ENCODE measurements at regions not wholly inside any gene's neighbourhood (a gene's known extent, or its start where the extent isn't known, plus 50 kb on each side); places are given as distances from the start of the nearest gene placed in this dataset.

DNA sequence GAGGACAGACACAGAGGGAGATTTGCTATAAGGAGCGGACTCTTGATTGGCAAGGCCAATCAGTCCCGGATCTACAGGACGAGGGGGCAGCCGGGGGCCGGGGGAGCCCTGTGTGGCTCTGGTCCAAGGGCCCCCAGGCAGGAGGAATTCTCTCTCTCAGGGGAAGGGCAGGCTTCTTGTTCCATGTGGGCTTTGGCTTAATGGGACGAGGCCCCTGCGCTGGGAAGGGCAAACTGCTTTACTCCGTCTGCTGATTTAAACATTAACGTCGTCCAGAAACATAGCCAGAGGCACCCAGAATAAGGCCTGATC, 75.9 kb downstream of the TMEM18 start:
- Histone ChIP-seq H2AFZ (ENCODE audit: control insufficient read depth, low read depth, low read length) (no peak overlapping the region), H3K27ac (ENCODE audit: control insufficient read depth, insufficient read depth) (no peak overlapping the region), H3K4me3 (no peak overlapping the region), H3K79me2 (ENCODE audit: control insufficient read depth, insufficient read depth, low read length) (no peaks in the 10 kb centered on the region), H3K27me3 (replicated peaks in 1 of 2; ENCODE audit: control insufficient read depth in 2 of 2, insufficient read depth in 2 of 2, low read length in 1 of 2) (no peaks in the 10 kb centered on the region), H3K4me1 (ENCODE audit: control insufficient read depth, insufficient read depth, low read length) (no peaks in the 10 kb centered on the region), H3K36me3 (ENCODE audit: control insufficient read depth in 2 of 2, insufficient read depth in 2 of 2, low read length in 1 of 2) (no peaks in the 10 kb centered on the region), H4K20me1 (ENCODE audit: control insufficient read depth, insufficient read depth) (no peaks in the 10 kb centered on the region), H3K4me2 (ENCODE audit: control insufficient read depth, insufficient read depth) (no peak overlapping the region), H3K9me3 (replicated peaks; ENCODE audit: control insufficient read depth, insufficient read depth, low read length) (no peaks in the 10 kb centered on the region; the same call in 2 of the 3 replicates), H3K9ac (ENCODE audit: control insufficient read depth, insufficient read depth, low read length) (no peak overlapping the region)
- intact Hi-C loops (cut with micrococcal nuclease; ENCODE audit: unreplicated experiment) = no loop called here
- FAIRE-seq = no peak
- ChIA-PET POLR2A (no interaction called here), RAD21 (ENCODE audit: unreplicated experiment) (no interaction called here), CTCF (no interaction called here), SMC1A (ENCODE audit: uncharacterized antibody, unreplicated experiment) (no interaction called here)
- no peak for ATAC-seq
- TF ChIP-seq BHLHE40 (IDR thresholded peaks at IDR 0.05; ENCODE audit: borderline replicate concordance in 1 of 2, low read depth in 2 of 2, low read length in 1 of 2) = no peak
- no peak for TF ChIP-seq GATAD2B (conservative IDR thresholded peaks at IDR 0.05; ENCODE audit: low read depth)
- no peak for TF ChIP-seq ZZZ3 (IDR thresholded peaks at IDR 0.05; ENCODE audit: control insufficient read depth, insufficient read length, low read depth)
- no peak for TF ChIP-seq CHD2 (IDR thresholded peaks at IDR 0.05; ENCODE audit: borderline replicate concordance, low read depth, low read length)
- TF ChIP-seq, protein P1, sequence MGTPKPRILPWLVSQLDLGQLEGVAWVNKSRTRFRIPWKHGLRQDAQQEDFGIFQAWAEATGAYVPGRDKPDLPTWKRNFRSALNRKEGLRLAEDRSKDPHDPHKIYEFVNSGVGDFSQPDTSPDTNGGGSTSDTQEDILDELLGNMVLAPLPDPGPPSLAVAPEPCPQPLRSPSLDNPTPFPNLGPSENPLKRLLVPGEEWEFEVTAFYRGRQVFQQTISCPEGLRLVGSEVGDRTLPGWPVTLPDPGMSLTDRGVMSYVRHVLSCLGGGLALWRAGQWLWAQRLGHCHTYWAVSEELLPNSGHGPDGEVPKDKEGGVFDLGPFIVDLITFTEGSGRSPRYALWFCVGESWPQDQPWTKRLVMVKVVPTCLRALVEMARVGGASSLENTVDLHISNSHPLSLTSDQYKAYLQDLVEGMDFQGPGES (IDR thresholded peaks at IDR 0.05) = no peak
- TF ChIP-seq NFYA (IDR thresholded peaks at IDR 0.05; ENCODE audit: borderline replicate concordance, low read depth, low read length) = no peak
- no peak for TF ChIP-seq CHD1 (IDR thresholded peaks at IDR 0.05; ENCODE audit: low read depth, low read length)
- TF ChIP-seq SIX5 (IDR thresholded peaks at IDR 0.05; ENCODE audit: low read depth, low read length, severe bottlenecking) = no peak
- TF ChIP-seq SMARCA5 (IDR thresholded peaks at IDR 0.05) = no peak
- TF ChIP-seq SPI1 (IDR thresholded peaks at IDR 0.05; ENCODE audit: borderline replicate concordance, insufficient read depth, low read depth, low read length) = no peak
- no peak for TF ChIP-seq CEBPB (IDR thresholded peaks at IDR 0.05; ENCODE audit: borderline replicate concordance in 1 of 2, low read depth in 2 of 2, low read length in 2 of 2)
- TF ChIP-seq SUPT20H (IDR thresholded peaks at IDR 0.05; ENCODE audit: borderline replicate concordance, control insufficient read depth, low read depth, low read length) = no peak
- TF ChIP-seq MTA3 (IDR thresholded peaks at IDR 0.05; ENCODE audit: borderline replicate concordance, low read length) = no peak
- TF ChIP-seq BACH1 (IDR thresholded peaks at IDR 0.05; ENCODE audit: borderline replicate concordance) = no peak
- TF ChIP-seq, protein P2, sequence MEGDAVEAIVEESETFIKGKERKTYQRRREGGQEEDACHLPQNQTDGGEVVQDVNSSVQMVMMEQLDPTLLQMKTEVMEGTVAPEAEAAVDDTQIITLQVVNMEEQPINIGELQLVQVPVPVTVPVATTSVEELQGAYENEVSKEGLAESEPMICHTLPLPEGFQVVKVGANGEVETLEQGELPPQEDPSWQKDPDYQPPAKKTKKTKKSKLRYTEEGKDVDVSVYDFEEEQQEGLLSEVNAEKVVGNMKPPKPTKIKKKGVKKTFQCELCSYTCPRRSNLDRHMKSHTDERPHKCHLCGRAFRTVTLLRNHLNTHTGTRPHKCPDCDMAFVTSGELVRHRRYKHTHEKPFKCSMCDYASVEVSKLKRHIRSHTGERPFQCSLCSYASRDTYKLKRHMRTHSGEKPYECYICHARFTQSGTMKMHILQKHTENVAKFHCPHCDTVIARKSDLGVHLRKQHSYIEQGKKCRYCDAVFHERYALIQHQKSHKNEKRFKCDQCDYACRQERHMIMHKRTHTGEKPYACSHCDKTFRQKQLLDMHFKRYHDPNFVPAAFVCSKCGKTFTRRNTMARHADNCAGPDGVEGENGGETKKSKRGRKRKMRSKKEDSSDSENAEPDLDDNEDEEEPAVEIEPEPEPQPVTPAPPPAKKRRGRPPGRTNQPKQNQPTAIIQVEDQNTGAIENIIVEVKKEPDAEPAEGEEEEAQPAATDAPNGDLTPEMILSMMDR (IDR thresholded peaks at IDR 0.05 in 2 of 3, conservative IDR thresholded peaks at IDR 0.05 in 1 of 3; ENCODE audit: control insufficient read depth in 2 of 3, extremely low read depth in 1 of 3, insufficient read depth in 1 of 3, low read depth in 3 of 3, low read length in 3 of 3) = no peak
- no peak for TF ChIP-seq NFYB (IDR thresholded peaks at IDR 0.05; ENCODE audit: insufficient read depth, low read depth, low read length)
- in situ Hi-C loops (cut with MboI) = no loop called here
- BruUV-seq (replicated peaks) = no TSS peak
- WGBS (ENCODE audit: insufficient coverage, insufficient replicate concordance, low lambda C conversion rate, missing lambda C conversion rate) = 73% methylated on average over 10 of the region's 10 CpGs
- DNase-seq (ENCODE audit: low read depth, low spot score) = no peak

All from GM12878 (cell line).